C4-2B (cell line): ENCODE measurements at regions not wholly inside any gene's neighbourhood (a gene's known extent, or its start where the extent isn't known, plus 50 kb on each side); places are given as distances from the start of the nearest gene placed in this dataset.

Experiments used
- H3K27ac ChIP-seq: fragments of 450-650 bp; 2 replicates; pipeline ENCODE4 v1.5.1; 2017
- ZFX ChIP-seq: fragments of 450-650 bp; IDR thresholded peaks from 2 replicates; pipeline ENCODE4 v1.6.1; 2017
- TF ChIP-seq, protein P1 (sequence below): fragments of 450-650 bp; conservative IDR thresholded peaks from 2 replicates; pipeline ENCODE4 v1.5.1; 2017; ENCODE audit warnings: mild to moderate bottlenecking

DNA sequence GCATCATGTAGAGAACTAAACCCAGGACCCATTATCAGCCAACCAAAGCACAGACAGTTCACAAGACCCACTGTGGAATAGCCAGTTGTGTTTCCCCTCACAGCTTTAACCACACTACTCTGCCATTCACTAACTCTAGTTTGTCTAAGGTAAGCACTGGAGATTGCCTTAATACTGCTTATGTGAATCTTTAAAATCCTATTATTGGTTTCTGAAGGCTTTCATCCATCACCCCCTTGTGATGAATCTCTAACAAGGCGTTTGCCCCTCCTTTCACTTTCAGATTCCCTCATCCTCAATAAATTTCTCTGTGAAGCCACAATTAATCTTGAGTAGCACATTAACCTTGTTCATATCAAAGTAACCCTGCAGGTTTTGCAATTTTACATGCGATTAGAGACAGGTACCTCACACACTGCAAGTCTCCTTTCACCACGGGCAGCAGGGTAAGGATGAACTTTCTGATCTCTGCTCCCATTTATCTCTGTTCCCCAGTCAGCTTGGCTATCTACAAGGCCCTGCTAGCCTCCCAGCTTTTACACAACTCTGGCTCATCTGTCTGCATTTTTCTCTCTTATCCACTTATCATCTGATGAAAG is 785.6 kb downstream of the REEP3 start:
- no peak for TF ChIP-seq ZFX
- TF ChIP-seq, protein P1, sequence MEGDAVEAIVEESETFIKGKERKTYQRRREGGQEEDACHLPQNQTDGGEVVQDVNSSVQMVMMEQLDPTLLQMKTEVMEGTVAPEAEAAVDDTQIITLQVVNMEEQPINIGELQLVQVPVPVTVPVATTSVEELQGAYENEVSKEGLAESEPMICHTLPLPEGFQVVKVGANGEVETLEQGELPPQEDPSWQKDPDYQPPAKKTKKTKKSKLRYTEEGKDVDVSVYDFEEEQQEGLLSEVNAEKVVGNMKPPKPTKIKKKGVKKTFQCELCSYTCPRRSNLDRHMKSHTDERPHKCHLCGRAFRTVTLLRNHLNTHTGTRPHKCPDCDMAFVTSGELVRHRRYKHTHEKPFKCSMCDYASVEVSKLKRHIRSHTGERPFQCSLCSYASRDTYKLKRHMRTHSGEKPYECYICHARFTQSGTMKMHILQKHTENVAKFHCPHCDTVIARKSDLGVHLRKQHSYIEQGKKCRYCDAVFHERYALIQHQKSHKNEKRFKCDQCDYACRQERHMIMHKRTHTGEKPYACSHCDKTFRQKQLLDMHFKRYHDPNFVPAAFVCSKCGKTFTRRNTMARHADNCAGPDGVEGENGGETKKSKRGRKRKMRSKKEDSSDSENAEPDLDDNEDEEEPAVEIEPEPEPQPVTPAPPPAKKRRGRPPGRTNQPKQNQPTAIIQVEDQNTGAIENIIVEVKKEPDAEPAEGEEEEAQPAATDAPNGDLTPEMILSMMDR, result no peak
- H3K27ac ChIP-seq, result no peak overlapping the region

- no peak overlapping the region for H3K27ac ChIP-seq
- no peak for TF ChIP-seq ZFX
- TF ChIP-seq, protein P1, result no peak
These were observed 791.7 kb downstream of the REEP3 start for GRCh38 chr10:64312876-64313275.

- H3K27ac ChIP-seq, result no peak overlapping the region
- TF ChIP-seq ZFX, result no peak
- TF ChIP-seq, protein P1, result no peak
These were observed 792.8 kb downstream of the REEP3 start for GRCh38 chr10:64313967-64314366.

GRCh38 chr10:64316416-64316815 is 795.2 kb downstream of the REEP3 start:
- no peak overlapping the region for H3K27ac ChIP-seq
- TF ChIP-seq, protein P1, result no peak
- no peak for TF ChIP-seq ZFX

DNA sequence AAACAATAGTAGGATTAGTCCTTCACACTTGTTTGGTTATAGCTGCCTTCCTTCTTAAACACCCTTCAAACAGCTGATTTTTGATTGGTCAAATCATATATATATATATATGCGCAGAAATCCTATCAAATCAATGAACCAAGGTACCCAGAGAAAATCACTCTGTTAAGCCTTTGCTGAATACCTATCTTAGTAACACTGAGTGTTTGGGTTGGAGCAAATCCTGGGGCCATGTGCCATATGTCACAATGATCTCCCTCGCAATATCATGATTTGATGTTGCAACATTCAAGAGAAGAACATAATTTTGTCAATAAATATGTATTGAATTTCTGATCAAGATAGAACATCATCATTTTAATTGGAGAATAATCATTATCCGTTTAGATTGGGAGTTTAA is 795.6 kb downstream of the REEP3 start:
- H3K27ac ChIP-seq, result no peak overlapping the region
- TF ChIP-seq, protein P1, result no peak
- no peak for TF ChIP-seq ZFX

DNA sequence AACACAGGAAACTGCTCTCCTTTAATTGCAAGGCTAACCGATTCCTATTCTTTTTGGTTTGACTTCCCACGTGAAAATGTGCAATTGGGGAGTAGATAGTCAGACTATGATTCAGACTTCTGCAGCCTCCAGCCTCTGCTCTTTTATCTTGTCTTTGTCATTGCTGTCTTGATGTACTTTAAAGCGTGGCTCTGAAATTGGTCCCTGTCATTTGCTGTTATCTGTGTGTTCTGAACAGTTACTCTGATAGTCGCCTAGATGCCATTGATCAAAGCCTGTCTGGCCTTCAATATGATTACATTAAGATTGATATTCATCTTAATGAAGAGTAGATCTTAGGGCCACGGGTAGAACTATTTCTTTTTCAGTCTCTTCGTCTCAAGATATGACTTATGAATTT is 799.2 kb downstream of the REEP3 start:
- no peak overlapping the region for H3K27ac ChIP-seq
- no peak for TF ChIP-seq ZFX
- TF ChIP-seq, protein P1, result no peak

- TF ChIP-seq, protein P1, result no peak
- no peak for TF ChIP-seq ZFX
- no peak overlapping the region for H3K27ac ChIP-seq
These were observed 808.3 kb downstream of the REEP3 start for GRCh38 chr10:64329510-64329909.
